HG02938 (cell line): ENCODE measurements at regions not wholly inside any gene's neighbourhood (a gene's known extent, or its start where the extent isn't known, plus 50 kb on each side); places are given as distances from the start of the nearest gene placed in this dataset.
"Not testable (repeated sequence)": the region's sequence is repeated elsewhere in the genome, so short reads cannot be mapped to it uniquely, and the experiment has no call there.

Source experiments
- ATAC-seq: cut with Tn5 transposase; IDR thresholded peaks from one replicate; pipeline ENCODE4 v1.9.1; 2021; ENCODE audit warnings: mild to moderate bottlenecking, moderate library complexity; ENCODE audit not compliant: unreplicated experiment

DNA sequence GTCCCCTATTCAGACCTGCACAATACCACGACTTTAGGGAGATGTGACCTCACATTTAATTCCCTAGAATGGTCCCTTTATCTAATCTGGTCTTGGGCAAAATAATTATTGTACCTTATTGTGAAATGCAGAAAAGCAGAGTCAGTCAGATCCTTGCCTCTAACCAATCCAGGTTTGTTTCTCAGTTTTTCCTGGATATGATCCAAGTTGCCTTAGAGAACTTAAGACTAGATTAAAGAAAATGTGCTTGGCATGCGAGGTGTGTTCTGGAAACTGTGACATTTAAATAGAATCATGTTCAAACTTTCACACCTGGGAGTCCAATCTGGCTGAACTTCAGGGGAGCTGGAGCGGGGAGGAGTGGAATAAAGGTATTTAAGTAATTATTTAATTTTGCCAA is 696.2 kb downstream of the DNAH5 start:
- no peak for ATAC-seq

DNA sequence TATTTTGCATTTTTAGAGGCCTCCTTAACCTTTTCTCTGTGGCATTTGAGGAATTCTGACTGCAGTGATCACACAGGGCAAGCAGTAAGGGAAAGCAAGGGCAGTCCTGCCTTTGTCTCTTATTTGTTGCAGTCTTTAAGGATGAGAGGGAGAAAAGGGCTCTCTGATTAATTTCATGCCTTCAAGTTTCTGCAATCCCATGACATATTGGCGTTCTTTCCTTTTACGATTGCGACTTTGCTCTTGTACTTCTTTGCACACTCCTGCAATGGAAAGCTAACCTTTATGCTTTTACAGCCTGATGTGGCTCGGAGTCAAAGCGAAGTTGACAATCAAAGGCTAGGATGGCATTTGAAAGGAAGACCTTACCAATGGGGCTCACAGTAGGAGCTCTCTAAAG is 698.4 kb downstream of the DNAH5 start:
- ATAC-seq: no peak

DNA sequence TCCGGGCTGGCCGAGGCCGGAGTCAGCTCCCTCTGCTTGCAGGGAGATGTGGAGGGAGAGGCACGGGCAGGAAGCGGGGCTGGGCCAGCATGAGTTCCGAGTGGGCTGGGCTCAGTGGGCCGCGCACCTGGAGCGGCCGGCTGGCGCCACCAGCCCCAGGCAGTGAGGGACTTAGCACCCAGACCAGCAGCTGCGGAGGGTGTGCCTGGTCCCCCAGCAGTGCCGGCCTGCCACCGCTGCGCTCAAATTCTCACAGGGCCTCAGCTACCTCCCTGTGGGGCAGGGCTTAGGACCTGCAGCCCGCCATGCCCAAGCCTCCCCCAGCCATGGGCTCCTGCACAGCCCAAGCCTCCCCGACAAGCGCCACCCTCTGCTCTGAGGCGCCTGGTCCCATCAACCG is 700.3 kb downstream of the DNAH5 start:
- ATAC-seq: no peak

DNA sequence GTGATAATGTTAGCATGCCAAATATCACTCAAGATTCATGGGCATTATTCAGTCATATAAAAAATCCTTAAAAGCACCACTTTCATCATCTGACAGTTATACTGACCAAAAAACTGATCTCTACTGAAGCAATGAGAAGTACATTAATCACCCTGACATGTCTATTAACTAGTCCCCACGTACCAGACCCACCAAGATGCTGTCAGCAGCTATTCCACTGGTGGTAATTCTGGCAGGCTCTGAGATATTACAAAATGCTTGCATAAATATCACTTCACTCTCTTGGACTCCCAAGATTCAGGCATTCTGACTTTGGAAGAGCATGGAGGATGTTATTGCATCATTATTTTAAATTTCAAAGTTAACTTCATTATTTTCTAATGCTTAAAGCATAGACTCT is 717.0 kb downstream of the DNAH5 start:
- no peak for ATAC-seq

DNA sequence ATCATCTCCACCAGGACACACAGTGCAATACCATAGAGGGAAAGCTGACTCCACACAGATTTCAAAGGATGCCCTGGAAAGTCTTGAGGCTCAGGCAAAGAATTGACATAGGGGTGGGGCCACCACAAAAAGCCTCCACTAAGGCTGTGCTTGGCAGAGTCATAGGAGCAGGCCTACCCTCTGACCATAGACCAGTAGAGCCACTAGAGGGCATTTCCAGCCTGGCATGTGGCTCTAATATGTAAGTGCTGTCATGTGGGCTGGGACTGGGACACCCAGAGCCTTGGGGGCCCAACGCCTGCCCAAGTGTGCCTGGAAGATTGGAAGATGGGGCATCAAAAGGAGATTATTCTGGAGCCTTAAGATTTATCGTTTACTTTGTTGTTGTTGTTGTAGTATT is 726.0 kb downstream of the DNAH5 start:
- no peak for ATAC-seq

DNA sequence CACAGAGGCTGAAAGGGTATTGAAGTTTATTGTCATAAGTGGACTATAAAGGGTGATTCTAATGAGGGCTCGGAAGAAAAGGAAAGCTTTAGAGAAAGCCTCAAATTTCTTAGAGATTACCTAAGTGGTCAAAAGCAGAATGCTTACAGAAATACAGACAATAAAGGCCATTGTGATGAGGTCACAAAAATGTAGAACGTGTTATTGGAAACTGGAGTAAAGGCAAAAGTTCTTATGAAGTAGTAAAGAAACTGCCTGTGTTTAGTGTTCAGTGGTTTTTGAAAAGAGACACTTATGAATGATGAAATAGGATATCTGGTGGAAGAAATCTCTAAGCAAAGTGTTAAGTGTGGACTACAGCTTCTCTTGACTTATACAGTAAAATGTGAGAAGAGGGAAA is 726.9 kb downstream of the DNAH5 start:
- ATAC-seq: no peak

DNA sequence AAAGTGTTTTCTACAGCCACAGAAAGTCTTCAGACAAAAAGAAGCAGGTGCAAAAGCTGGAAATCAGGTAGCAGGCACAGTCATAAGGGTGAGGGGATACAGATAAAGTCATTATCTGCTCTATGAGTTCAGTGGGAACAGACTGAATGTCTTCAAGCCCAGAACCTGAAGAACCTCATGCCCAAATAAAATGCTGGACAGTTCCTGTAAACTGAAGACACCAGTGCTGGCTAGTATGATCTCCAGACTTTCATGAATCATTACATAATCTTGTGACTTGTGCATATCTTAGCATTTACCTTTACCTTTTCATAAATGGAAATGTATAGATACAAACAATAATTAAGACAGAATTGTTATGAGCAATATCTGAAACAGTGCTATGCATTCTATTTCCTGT is 728.7 kb downstream of the DNAH5 start:
- no peak for ATAC-seq

DNA sequence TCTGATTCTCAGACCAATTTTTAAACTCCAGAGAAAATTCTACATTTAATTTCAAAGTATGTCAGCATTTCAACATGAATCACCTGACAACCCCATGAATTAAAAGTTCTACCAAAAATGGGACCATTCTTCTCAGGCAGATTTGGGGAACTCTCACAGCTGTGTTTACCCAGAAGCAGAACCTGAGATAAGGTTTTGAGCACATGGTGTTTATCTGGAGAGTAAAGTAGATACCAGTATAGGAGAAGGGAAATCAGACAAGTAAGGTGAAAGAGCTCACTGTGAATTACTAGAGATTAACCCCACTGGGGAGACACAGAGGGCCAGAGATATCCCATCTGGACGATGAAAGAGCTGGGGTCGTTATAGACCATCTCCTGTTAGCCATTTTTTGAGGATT is 729.1 kb downstream of the DNAH5 start:
- no peak for ATAC-seq

DNA sequence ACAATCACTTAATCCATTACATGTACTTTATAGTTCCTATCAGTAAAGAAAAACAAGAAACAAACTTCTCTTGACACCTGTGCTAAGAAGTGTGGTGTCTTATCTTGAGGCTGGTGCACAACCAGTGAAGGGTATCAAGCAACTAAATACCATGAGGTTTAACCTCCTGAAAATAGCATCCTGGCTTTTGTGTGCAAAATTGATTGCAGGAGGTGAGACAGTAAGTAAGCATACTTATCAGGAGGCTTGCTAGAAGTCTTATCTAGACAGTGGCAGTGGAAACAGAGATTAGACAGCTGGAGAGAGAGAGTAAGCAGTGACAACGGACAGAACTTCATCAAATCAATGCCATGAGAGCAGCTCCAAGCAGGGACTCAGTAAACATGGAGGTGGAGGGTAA is 730.3 kb downstream of the DNAH5 start:
- no peak for ATAC-seq

DNA sequence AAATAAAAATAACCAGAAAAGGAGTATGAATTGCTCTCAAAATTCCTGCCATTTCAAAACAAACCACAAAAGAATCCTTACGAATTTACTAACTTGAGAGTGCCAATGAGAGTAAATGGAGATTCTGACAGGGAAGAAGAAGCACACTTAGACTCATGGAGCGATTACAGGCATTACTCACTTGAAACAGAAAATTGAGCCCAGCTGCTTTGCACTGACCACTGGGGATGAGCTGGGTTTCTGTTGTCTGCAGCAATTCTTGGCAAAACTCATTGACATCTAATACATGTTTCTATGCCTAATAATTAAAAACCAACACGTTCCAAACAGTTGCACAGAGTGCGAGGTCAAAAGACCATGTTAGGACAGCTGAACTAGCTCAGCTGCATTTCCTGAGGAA is 731.6 kb downstream of the DNAH5 start:
- no peak for ATAC-seq

DNA sequence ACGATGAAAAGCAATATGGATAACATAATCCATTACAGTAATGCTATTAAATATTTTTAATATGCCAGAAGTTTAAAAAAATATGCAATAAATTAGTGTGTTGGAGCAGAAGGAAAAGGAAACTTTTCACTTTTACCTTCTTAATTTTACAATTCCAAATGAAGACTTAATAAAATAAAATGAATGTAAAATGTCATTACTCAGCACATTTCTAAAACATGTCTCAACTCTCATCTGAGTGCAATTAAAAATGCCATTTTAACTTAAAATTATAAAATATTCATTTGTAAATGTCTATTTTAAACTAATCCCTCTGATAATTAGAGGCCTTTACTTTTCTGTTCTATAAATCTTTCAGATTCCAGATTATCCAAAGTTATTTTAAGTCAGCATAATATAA is 733.4 kb downstream of the DNAH5 start:
- ATAC-seq: no peak

DNA sequence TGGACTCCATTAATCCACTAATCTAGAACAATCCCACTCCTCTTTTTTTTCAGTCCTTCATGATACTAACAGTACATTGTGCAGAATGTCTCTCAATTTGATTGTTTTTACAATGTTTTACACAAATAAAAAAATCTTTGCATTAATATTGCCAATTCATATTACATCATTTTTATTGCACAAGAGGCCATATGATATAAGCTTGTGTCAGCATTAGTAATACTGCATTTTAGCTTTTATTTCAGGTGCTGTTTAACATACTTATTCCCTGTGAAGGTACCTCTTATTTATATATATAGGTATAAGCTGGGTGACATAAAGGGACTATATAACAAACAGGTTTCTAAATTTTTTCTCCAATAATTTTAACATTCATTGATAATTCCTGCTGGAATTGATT is 737.4 kb downstream of the DNAH5 start:
- no peak for ATAC-seq

DNA sequence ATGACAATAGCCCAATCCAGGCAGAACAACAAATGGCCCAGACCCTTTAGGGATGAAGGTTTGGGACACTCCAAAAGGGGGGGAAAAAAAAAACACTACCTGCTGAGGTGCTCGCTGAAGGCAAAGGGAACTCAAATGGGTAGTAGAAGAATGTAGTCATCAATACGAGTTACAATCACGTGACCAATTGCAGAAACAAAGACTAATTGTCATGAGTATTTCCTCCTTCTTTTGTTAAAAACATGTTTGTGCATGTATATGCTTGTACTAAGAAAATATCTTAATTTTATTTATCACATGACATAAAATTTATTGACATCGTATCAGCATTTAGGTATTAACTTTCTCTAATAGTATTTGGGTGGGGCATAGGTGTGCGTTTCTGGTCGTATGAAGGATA is 743.5 kb downstream of the DNAH5 start:
- ATAC-seq: no peak

DNA sequence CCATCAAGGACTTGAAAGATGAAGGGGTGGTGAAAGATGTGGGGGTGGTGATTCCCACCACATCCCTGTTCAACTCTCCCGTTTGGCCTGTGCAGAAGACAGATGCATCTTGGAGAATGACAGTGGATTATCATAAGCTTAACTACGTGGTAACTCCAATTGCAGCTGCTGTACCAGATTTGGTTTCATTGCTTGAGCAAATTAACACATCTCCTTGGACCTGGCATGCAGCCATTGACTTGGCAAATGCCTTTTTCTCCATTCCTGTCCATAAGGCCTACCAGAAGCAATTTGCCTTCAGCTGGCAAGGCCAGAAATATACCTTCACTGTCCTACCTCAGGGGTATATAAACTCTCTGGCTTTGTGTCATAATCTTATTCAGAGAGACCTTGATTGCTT is 746.3 kb downstream of the DNAH5 start:
- not testable (repeated sequence) for ATAC-seq

DNA sequence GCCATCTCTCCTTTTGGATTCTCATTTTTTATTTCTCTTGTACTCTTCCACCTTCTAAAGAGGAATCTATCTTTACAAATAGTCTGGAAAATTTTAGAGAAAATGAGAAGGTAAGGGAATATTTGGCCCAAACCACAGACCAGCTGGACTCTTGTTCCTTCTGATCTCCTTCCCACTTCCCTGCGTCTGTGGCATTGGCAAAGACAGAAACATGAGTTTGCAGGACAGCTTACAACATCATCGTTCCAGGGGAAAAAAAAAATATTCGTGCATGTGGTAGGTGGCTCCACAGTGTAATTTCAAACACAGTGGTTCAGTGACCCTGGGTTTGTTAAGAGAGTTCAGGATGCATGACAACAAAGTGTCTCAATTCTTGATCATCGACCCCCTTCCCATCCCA is 755.0 kb downstream of the DNAH5 start:
- ATAC-seq: no peak

DNA sequence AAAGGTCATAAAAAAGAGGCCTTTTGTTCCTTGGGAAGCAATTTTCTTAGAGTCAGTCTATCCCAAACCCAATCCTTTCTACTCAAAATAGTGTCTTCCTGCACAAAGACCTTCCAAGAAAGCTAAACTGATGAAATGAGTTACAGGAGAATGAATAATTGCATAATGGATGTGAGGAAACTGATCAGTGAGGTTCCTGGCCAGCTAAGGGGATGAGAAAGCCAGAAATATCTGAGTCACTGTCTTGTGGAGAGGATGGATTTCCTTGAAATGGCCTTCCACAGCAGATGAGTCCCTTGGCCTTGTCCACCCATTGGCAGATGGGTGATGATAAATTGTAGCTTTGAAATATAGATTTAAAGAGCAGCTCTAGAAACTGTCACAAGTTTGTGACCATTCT is 756.1 kb downstream of the DNAH5 start:
- ATAC-seq: no peak

DNA sequence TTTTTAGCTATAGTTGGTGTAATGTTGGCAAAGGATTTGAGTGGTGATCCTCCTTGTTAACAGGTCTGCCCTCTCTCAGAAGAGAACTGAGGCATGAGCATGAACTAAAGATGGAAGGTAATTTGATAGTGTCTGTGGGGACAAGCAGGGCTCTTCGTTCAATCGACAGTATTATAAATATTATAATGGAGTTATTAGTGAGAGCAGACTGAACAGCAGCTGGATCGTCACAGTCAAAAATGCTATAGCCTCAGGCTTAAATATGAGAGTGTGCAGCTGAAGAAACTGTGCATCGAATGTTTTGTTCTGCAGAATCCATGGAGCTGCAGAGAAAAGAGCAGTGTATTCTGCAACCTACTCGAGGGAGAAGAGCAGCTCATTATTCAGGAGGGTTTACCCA is 757.3 kb downstream of the DNAH5 start:
- ATAC-seq: no peak

DNA sequence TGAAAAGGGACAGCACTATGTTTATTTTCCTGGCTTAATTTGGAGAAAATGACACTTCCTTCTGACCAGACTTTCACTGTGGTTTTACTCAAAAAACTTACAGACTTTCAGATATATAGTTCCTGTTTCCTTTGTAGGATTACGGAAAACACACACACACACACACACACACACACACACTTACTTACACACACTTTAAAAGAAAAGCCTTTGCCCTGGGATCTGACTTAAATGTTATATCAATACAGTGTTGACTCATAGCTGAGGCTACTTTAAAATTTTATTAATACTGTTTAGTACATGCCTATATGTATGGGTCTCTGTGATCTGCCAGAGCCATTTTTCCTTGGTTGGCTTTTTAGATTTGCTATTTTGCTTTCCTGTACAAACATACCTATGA is 758.3 kb downstream of the DNAH5 start:
- ATAC-seq: no peak

DNA sequence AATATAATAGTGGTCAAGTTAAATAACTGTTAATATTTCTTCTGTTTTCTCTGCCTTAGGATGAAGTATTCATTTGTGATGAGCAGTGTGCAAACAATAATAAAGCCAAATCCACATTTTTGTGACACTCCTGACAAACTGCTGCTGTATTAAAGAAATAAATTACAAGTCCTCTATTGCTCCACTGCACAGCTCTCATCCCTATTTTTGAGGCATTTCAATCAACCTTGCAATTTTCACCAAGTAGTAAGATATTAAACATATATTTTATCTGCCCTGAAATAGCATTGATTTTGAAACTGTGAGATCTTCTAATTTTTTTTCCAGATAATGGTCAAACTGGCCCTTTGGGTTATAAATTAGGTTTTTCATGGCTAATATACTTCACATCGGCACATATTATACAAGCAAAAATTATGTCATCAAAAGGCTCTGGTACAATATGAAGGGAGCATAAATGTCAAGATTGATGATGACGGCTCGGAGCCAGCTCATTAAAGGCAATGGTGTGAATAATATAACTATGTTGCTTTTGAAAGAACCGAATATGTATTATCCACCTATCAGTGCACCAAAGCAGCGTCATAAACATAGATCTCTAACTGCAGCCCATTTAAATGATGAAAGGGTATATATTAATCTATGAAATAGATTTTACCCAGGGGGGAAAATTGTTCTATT is 764.9 kb downstream of the DNAH5 start:
- no peak for ATAC-seq

DNA sequence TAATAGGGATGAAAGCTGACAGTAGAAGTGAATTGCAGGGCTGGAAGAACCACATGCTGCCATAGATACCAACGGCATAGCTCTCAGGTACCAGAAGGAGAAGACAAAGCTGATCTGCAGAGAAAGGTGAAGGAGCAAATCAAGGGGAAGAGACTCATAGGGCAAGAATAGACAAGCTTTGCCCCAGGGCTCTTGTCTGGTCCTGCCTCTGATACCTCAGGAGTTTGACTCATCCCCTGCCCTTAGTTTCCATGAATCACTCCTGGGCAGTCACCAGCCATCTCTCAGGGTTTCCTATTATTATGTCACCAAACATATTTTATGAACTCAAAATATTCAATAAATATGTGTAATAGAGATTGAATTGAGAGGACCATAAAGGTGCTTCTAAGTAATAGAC is 800.9 kb downstream of the DNAH5 start:
- no peak for ATAC-seq

DNA sequence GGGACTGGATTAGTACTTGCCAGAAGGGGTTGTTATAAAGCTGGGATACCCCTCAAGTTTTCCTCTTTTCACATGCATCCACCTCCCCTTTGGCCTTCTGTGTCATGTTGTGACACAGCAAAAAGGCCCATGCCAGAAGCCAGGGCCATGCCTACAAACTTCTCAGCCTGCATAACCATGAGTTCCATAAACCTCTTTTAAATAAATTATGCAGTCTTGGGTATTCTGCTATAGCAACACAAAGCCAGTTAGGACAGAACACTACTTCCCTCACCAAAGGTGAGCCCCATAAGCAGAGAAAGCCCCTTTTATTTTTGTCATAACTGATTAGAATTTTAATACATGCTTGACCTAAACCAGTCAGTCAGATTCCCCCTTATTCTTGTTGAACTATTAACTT is 801.3 kb downstream of the DNAH5 start:
- ATAC-seq: no peak

DNA sequence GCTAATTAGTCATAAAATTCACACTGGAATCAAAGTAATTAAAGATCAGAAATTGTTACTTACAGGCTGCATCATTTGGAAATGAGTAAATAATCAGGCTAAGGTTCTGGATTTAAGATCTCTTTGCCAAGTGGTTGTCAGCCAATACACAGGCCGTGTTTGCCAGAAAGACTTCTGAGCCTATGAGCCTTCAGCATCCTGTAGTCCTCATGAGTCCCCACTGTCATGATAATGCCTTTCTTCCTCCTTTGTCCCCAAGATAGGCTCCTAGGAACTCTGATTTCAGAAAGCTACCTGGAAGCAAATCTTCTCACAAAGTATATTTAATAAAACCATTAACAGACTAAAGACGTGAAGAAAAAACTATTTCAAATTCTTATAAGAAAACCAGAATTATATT is 810.5 kb downstream of the DNAH5 start:
- ATAC-seq: no peak

DNA sequence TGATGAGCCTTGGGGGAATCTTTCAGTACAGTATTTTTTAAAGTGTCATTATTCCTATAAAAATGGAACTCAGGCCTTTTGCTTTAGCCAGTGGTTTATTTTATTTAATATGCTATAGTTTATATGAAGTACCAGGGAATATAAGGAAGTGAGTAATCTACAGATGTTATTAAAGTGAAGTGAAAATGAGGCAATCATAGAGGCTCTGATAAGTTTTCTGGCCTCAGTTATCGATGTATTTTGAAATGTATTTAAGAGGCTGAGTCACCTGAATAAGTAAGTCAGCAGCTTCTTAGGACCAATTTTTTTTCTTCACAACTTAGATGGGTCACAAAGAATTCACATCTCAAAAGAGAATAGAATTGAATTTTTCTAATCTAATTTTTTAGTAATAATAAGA is 829.0 kb downstream of the DNAH5 start:
- no peak for ATAC-seq

DNA sequence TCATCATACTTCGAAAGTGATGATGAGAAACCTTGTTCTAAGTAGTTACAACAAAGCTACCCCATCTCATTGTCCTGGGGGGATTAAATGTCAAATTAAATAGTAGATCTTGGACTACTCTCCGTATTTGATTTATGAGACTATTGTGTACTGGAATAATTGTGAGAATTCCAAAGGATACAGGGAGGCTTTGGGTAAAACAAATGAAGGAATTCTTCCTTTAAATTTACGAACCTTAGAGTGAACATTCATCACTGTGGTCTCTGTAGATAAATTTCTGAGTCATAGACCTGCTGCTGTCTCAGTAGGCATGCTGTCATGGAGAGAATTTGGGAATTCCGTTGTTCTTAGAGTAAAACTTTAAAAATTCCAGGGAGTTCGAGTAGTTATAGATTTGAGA is 836.2 kb downstream of the DNAH5 start:
- no peak for ATAC-seq
